ENCODE measurements at regions not wholly inside any gene's neighbourhood (a gene's known extent, or its start where the extent isn't known, plus 50 kb on each side); places are given as distances from the start of the nearest gene placed in this dataset.

- TF ChIP-seq CTCF (IDR thresholded peaks at IDR 0.05; ENCODE audit: borderline replicate concordance, control extremely low read depth, extremely low read depth, insufficient read depth, missing control alignments) = no peak
- DNase-seq (ENCODE audit: low spot score) = no peak
- in situ Hi-C loops (cut with MboI; ENCODE audit: low sequenced_read_pairs, unreplicated experiment) = no loop called here
These were observed 107.0 kb upstream of the OTUD4 start for GRCh38 chr4:145287351-145287750.

DNA sequence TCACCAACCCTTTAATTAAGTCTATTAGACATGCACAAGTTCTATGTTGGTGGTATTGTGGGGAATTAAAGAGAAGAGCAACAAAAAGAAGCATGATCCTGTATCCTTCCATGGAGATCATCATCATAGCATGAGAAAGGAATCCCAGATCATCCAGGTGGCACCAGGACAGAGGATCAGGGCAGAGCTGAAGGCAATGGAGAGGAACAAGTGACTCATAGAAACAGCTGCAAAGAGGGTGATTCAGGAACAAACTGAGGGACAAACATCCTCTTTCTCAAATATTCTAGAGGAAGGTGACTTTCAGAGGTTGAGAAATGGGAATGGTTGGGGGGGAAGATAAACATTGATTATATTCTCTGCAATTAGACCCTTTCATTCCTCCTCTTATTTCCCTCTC, 105.5 kb upstream of the OTUD4 start:
- no peak for TF ChIP-seq CTCF (IDR thresholded peaks at IDR 0.05; ENCODE audit: borderline replicate concordance, control extremely low read depth, extremely low read depth, insufficient read depth, missing control alignments)
- no peak for DNase-seq (ENCODE audit: low spot score)
- in situ Hi-C loops (cut with MboI; ENCODE audit: low sequenced_read_pairs, unreplicated experiment) = no loop called here

- no peak for DNase-seq (ENCODE audit: low spot score)
- TF ChIP-seq CTCF (IDR thresholded peaks at IDR 0.05; ENCODE audit: borderline replicate concordance, control extremely low read depth, extremely low read depth, insufficient read depth, missing control alignments) = no peak
- in situ Hi-C loops (cut with MboI; ENCODE audit: low sequenced_read_pairs, unreplicated experiment) = no loop called here
These were observed 103.5 kb upstream of the OTUD4 start for GRCh38 chr4:145283909-145284308.

DNA sequence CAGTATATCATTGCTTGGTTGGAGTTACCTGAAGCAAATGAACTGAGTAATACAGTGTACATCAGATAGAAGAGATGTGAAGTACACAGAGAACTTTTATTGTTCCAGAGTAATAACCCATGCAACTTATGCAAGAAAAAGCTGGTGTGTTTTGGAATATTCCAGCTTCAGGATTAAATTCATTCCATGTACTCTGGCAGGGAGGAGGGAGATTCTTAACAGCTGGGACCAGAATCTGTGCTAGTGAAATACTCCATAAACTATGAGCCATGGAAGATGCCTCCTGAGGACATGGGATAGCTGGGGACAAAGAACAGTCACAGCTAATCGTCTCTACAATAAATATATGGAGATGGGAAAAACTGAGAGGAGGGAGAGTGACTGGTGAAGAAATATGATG, 101.6 kb upstream of the OTUD4 start:
- no peak for TF ChIP-seq CTCF (IDR thresholded peaks at IDR 0.05; ENCODE audit: borderline replicate concordance, control extremely low read depth, extremely low read depth, insufficient read depth, missing control alignments)
- DNase-seq (ENCODE audit: low spot score) = no peak
- in situ Hi-C loops (cut with MboI; ENCODE audit: low sequenced_read_pairs, unreplicated experiment) = no loop called here

DNA sequence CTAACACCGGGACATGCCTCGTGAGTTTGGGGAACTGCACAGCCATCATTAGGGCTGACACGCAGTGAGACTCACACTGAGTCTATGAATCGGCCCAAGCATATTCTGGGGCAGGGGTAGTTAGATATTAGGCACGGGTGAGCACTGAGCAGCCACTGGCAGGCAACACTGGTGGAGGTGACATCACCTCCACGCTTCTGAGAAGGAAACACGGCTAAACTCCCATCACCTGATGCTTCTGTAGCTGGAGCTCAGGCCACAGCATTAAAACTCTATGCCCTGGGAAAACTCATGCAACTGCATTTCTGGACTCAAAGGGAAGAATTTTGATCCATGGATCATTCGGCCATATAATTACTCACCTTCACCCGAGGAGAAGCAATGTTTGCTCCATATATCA, 100.8 kb upstream of the OTUD4 start:
- in situ Hi-C loops (cut with MboI; ENCODE audit: low sequenced_read_pairs, unreplicated experiment) = no loop called here
- no peak for DNase-seq (ENCODE audit: low spot score)

DNA sequence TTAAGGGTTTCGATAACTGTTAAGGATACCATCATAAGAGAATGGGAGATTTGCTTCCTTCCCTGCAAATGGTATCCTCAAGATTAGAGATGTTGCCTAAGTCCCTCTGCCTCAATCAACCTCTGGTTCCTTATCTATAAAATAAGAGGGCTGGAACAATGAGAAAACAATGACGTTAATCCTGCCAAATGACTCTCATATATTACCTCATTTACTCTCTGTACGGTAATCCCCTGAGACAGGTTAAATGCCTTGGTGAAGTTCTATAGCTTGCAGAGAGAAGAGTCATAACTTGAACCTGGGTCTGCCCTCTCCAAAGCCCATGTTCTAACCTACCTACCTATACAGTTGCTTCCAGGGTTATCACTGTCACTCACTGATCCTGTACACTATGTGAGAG, 100.2 kb upstream of the OTUD4 start:
- DNase-seq (ENCODE audit: low spot score) = no peak
- in situ Hi-C loops (cut with MboI; ENCODE audit: low sequenced_read_pairs, unreplicated experiment) = no loop called here
- TF ChIP-seq CTCF (IDR thresholded peaks at IDR 0.05; ENCODE audit: borderline replicate concordance, control extremely low read depth, extremely low read depth, insufficient read depth, missing control alignments) = no peak

More for the DNA sequence above, 100.8 kb upstream of the OTUD4 start:
- no peak for TF ChIP-seq CTCF (IDR thresholded peaks at IDR 0.05; ENCODE audit: borderline replicate concordance, control extremely low read depth, extremely low read depth, insufficient read depth, missing control alignments)
